ENCODE measurements at regions not wholly inside any gene's neighbourhood (a gene's known extent, or its start where the extent isn't known, plus 50 kb on each side); places are given as distances from the start of the nearest gene placed in this dataset.

DNA sequence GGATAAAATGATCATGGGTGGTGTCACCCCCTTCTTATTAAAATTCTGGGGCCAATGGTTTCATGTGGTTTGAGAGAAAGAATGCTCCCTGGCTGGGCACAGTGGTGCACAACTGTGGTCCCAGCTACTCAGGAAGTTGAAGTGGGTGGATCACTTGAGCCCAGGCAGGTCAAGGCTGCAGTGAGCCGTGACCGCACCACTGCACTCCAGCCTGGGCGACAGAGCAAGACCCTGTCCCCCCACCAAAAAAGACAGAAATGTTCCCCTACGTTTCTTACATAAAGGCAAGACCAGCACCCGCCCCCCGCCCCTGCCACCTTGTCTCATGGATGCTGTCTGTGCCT lies 53.0 kb upstream of the ID2 start:
- DNase-seq: no peak
- no peaks in the 10 kb centered on the region for H3K27me3 ChIP-seq
- no peak overlapping the region for H3K27ac ChIP-seq
- H3K4me1 ChIP-seq: peaks cover 0 to 27% (median 6%) of the 10 kb centered on the region in 4 donors
- WGBS, 5 donors: 90 to 95% (median 91%) methylated on average over 6 of the region's 6 CpGs; no CpG with 5 or more reads in 1 of the 5 donors
- TF ChIP-seq POLR2A (IDR thresholded peaks at IDR 0.05) (no peak), POLR2AphosphoS5 (IDR thresholded peaks at IDR 0.05) (no peak), EP300 (IDR thresholded peaks at IDR 0.05) (no peak)
- TF ChIP-seq, protein P1, sequence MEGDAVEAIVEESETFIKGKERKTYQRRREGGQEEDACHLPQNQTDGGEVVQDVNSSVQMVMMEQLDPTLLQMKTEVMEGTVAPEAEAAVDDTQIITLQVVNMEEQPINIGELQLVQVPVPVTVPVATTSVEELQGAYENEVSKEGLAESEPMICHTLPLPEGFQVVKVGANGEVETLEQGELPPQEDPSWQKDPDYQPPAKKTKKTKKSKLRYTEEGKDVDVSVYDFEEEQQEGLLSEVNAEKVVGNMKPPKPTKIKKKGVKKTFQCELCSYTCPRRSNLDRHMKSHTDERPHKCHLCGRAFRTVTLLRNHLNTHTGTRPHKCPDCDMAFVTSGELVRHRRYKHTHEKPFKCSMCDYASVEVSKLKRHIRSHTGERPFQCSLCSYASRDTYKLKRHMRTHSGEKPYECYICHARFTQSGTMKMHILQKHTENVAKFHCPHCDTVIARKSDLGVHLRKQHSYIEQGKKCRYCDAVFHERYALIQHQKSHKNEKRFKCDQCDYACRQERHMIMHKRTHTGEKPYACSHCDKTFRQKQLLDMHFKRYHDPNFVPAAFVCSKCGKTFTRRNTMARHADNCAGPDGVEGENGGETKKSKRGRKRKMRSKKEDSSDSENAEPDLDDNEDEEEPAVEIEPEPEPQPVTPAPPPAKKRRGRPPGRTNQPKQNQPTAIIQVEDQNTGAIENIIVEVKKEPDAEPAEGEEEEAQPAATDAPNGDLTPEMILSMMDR (IDR thresholded peaks at IDR 0.05): no peak
- H3K9me3 ChIP-seq: no peaks in the 10 kb centered on the region
- no peaks in the 10 kb centered on the region for H3K36me3 ChIP-seq
- no peak overlapping the region for H3K4me3 ChIP-seq
- intact Hi-C loops (cut with DNase I; ENCODE audit: low total_unique reads): no loop called here

DNA sequence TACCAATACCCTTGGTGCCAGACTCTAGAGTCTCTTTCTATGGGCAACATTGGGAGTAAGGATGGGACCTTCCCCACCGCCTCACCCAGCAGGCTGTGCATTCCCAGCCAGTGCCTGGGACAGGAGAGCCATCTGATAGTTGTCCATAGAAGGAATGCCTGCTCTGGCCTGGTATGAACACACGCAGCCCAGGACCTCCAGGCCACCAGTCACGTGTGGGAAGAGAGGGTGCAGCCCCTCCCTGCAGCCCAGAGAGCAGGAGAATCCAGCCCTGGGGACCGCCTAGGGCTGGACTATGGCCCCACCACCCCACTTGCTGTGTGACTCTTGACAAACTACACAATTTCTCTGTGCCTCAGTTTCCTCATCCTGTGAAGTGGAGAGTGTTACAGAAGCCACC lies 52.5 kb upstream of the ID2 start:
- no peak overlapping the region for H3K27ac ChIP-seq
- H3K4me3 ChIP-seq: no peak overlapping the region
- 75 to 92% (median 83%) methylated on average over 4 of the region's 4 CpGs for WGBS, 5 donors
- peaks cover 0 to 26% (median 6%) of the 10 kb centered on the region in 4 donors for H3K4me1 ChIP-seq
- no peaks in the 10 kb centered on the region for H3K9me3 ChIP-seq
- intact Hi-C loops (cut with DNase I; ENCODE audit: low total_unique reads): no loop called here
- TF ChIP-seq EP300 (IDR thresholded peaks at IDR 0.05) (no peak), POLR2A (IDR thresholded peaks at IDR 0.05) (no peak), POLR2AphosphoS5 (IDR thresholded peaks at IDR 0.05) (no peak)
- TF ChIP-seq, protein P1 (IDR thresholded peaks at IDR 0.05): no peak
- no peaks in the 10 kb centered on the region for H3K36me3 ChIP-seq
- DNase-seq: no peak
- H3K27me3 ChIP-seq: no peaks in the 10 kb centered on the region

DNA sequence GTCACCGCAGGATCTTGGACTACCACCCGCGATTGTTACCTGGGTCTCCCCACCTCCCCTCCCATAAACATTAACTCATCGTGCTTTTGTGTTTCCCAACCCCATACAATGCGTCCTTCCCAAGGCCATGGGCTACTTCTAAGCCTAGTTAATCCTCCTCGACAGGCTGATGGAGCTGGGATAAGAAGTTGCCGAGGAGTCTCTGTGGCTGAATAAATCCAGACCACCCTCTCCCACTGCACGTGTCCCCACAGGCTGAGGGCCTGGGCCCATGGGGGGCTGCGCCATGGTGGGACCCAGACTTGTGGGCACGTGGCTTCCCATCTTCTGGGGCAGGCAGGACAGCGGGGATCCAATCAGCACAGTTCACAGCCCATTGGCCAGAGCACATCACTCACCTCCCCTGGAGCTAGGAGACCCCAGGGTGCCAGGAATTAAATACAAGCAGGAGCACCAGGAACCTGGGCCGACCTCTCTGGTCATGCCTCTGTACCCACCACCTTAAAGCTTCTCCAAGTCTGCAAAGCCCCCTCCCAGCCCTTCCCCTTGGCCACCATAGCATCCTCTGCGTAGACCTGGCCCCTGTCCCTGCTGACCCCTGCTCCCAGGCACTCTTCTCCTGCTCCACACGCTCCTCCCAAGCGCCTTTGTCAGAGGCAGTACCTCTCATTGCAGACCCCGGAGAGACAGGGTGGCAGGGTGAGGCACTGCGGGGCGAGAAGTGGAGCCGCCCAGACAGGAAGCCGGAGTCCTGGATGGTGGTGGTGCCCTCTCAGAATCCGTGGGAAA lies 51.0 kb upstream of the ID2 start:
- no peak for DNase-seq
- no peaks in the 10 kb centered on the region for H3K27me3 ChIP-seq
- 81 to 90% (median 88%) methylated on average over 20 to 21 of the region's 21 CpGs for WGBS, 5 donors
- intact Hi-C loops (cut with DNase I; ENCODE audit: low total_unique reads): no loop called here
- H3K9me3 ChIP-seq: no peaks in the 10 kb centered on the region
- no peak overlapping the region for H3K4me3 ChIP-seq
- H3K4me1 ChIP-seq: peaks cover 0 to 22% (median 6%) of the 10 kb centered on the region in 4 donors
- H3K36me3 ChIP-seq: no peaks in the 10 kb centered on the region
- TF ChIP-seq, protein P1 (IDR thresholded peaks at IDR 0.05): no peak
- no peak overlapping the region for H3K27ac ChIP-seq

DNA sequence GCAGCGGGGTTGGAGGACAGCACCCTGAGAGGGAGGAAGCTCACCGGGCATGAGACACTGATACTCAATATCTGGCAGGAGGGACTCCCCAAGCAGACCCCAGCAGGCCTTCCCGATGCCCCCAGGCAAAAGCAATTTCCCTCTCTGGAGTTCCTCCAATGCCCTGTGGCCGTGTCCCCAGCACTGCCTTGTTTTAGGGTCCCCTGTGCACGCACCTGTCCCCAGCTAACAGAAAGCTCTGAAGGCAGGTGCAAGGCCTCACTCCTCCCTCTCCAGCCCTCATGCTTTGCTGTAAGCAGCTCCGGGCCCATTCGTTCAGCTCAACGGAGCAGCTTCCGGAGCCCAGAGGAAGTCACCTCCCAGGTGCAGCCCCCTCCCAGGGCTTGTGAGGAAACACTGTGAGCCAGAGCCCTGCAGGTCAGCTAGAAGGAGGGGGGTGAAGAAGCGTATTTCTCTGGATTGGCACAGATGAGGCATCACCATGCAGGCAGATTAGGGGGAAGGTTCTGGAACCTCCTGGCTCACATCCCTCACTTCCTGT lies 50.3 kb upstream of the ID2 start:
- intact Hi-C loops (cut with DNase I; ENCODE audit: low total_unique reads): no loop called here
- Histone ChIP-seq H3K36me3 (no peaks in the 10 kb centered on the region), H3K27ac (no peak overlapping the region), H3K9me3 (no peaks in the 10 kb centered on the region), H3K4me1 (peaks cover 0 to 28% (median 8%) of the 10 kb centered on the region in 4 donors), H3K4me3 (no peak overlapping the region), H3K27me3 (no peaks in the 10 kb centered on the region)
- no peak for DNase-seq
- 82 to 88% (median 85%) methylated on average over 9 to 10 of the region's 10 CpGs for WGBS, 5 donors
- TF ChIP-seq POLR2A (IDR thresholded peaks at IDR 0.05): no peak
- TF ChIP-seq POLR2AphosphoS5 (IDR thresholded peaks at IDR 0.05): no peak
- TF ChIP-seq, protein P1 (IDR thresholded peaks at IDR 0.05): no peak
- no peak for TF ChIP-seq EP300 (IDR thresholded peaks at IDR 0.05)

Small RNA genes lying in the stretch of these regions (small RNA-seq; reads per million reads assigned to genes)
- gene AC092580.3 (0 reads per million in 4 donors), gene RNU6ATAC37P (0 reads per million in 4 donors), gene SNRPEP5 (0 reads per million in 4 donors)
